Activated gamma-delta T cell treated with Interleukin-2 at 50 U/mL for 16 hours (primary cell): ENCODE measurements at regions not wholly inside any gene's neighbourhood (a gene's known extent, or its start where the extent isn't known, plus 50 kb on each side); places are given as distances from the start of the nearest gene placed in this dataset.
"Not testable (repeated sequence)": the region's sequence is repeated elsewhere in the genome, so short reads cannot be mapped to it uniquely, and the experiment has no call there.

ENCODE experiments used
- DNase-seq: peaks from one replicate; pipeline ENCODE4 v3.0.0-alpha.2; 2020

DNA sequence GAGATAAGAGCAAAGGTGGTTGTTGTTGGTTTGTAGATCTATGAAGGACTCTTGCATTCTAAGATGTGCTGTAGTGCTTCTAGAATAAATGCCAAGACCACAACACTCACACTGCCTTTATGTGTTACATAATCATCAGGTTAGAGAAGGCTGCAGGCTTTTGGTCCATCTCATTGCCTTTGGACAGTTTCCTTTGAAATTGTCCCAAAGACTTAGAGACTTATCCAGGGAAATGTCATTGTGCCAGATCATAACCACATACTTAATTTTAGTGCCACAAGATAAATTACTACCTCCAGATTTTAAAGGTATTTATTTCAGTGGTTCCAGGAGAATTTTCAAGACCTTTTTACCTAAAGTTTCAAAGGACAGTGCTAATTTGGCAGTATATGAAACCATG is 666.6 kb upstream of the CITED2 start:
- DNase-seq, result no peak

DNA sequence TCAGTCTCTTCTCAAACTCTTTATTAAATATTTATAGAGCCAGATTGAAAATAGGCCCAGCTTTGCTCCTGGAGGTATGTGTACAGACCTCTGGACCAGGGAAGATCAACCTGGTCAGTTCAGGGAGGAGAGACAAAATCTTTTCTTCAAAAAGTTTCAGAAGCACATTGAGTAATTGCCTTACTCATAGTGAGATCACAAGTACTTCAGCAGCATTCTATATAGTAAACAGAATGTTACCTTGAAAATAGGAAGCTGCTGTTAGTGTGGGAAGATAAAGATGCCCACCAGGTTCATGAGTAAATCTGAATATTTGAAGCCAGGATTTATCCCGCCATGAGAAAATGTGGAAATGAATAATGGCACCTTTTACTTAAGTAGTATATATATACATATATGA is 665.9 kb upstream of the CITED2 start:
- DNase-seq, result no peak

DNA sequence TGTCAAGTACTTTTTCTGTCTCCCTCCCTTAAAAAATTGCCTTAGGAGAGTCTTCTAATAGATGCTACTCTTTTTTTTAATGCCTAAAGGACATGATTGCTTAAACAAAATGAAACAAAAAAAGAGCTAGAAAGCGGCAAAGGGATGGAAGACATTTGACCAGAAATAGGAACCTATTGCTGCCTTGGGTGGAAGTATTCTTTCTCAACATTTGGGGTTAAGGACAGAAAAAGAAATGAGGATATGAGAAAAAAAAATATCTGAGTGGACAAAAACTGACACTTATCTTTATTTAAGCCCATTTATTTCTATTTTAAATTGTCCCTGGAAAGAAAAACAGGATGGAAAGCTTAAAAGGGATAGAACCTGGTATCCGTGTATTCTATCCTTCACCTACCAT is 664.9 kb upstream of the CITED2 start:
- DNase-seq, result no peak

DNA sequence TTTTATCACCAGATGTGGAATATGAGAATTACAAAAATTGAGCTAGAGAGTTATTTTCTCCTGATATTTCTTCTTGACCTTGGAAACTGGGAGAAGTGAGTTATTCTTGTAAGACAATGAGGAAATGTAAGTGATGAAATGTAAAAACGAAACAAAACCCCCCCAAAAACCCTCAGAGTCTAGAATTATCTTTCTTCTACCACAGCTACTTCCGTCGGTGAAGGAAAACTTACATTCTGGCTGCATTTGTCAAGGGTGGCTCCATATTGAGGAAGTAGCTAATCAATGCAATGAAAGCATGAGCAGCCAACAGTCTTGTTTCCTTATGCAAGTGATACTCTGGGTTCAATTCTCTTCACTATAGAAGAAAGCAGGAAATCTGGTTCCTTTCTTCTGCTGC is 661.7 kb upstream of the CITED2 start:
- no peak for DNase-seq

DNA sequence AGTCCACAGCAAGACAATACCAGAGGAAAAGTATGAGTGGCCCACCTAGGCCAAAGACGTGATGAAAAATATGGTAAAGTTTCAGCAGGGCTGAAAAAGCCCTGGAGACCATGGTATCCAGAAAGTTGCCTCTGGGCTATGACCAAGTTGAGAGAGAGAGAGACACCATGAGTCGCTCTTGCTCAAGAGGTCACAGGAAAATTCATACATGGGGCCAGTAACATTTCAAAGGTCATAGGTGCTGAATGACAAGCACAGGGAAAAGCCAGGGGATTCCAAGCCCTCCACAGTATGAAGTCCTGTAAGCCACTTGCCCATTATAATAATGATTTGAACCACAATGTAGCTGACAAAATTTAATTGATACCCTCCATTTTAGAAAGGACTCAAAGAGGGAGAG is 657.7 kb upstream of the CITED2 start:
- no peak for DNase-seq

DNA sequence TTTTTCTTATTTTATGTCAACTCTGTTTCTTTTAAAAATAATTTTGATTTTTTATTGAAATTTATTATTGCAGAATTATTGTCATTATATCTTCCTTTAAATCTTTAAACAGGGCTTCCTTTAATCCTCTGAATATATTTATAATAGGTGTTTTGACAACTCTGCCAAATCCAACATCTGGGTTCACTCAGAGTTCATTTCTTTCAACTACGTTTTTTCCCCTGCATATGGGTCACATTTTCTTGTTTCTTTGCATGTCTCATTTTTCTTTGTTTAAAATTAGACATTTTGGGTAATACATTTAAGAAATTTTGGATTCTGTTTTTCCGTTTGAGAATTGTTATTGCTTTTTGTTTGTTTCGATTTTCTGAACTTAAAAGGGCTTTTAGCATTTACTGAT is 655.1 kb upstream of the CITED2 start:
- DNase-seq, result no peak

DNA sequence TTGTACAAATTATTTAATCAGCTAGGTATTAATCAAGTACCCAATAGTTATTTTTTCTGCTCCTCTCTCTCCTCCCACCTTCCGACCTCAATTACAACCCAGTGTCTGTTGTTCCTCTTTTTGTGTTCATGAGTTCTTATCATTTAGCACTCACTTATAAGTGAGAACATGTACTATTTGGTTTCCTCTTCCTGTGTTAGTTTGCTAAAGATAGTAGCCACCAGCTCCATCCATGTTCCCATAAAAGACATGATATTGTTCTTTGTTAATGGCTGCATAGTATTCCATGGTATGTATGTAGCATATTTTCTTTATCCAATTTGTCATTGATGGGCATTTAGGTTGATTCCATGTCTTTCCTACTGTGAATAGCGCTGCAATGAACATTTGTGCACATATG is 652.8 kb upstream of the CITED2 start:
- DNase-seq, result no peak

DNA sequence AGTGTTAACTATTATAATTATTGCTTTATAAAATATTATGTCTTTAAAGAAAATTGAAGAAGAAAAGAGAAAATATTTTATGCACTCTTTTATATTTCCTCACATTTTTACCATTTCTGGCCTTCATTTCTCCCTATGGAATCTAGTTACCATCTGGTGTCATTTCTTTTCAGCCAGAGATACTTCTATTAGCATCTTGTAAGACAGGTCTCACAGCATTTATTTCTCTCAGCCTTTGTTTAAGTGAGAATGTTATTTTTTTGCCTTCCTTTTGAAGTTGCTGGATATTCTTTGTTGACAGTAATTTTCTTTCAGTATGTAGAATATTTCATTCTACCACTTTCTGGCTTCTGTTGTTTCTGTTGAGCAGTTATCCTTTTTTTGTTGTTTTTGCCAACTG is 652.1 kb upstream of the CITED2 start:
- no peak for DNase-seq

DNA sequence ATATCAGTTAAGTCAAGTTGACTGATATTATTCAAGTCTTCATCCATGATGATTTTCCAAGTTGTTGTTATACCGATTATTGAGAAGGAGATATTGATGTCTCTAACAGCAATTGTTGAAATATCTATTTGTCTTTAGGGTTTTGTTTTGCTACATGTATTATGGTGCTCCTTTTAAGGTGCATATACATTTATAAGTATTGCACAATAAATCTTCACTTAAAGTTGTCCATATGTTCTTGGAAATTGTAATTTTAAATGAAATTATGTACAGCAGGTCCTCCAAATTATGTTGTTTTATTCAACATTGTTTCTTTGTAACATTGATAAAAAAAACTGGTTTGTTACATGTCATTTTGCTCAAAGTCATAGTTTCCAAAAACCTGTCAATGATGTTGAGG is 650.7 kb upstream of the CITED2 start:
- DNase-seq, result no peak

DNA sequence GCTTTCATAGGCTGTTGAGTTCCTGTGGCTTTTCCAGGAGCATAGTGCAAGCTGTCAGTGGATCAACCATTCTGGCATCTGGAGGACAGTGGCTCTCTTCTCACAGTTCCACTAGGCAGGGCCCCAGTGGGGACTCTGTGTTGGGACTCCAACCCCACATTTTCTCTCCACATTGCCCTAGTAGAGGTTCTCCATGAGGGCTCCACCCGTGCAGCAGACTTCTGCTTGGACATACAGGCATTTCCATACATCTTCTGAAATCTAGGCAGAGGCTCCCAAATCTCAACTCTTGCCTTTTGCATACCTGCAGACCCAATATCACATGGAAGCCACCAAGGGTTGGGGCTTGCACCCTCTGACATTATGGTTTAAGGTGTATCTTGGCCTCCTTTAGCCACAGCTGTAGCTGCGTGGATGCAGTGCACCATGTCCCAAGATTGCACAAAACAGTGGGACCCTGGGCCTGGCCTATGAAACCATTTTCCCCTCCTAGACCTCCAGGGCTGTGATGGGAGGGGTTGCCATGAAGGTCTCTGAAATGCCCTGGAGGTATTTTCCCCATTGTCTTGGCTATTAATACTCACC is 645.9 kb upstream of the CITED2 start:
- no peak for DNase-seq

DNA sequence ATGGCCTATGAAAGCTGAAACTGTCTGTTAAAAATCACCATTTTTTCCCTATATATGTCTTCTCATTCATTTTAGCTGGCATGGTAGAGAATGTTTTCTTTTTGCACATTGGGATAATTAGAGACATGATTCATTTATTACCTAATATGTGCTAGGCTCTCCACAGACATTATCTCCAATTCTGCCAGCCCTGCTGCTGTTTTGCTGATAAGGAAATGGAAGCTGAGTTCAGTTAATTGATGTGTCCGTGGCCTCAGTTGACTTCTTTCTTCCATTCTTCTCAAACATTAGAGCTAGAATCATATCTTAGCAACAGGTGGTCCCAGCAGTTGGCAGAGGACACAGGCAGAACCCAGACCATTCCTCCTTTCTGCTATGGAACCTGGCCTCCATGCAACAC is 644.1 kb upstream of the CITED2 start:
- no peak for DNase-seq

DNA sequence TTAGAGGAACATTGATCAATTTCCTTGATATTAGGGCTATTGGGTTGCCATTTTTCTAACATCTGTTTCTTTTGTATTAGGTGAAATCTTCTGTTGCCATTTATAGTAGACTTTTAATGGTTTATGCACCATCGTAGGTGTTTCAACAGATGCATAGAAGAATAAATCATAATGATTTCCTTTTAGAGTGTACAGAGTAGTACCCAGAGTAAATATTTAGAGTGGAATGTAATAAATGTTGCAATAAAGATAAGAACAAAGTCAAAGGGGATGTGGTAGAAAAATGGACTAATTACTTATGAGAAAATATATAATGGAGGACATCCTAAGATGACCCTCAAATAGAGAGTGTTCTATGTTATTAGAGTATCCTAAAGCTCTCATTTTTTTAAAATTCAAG is 643.0 kb upstream of the CITED2 start:
- no peak for DNase-seq

DNA sequence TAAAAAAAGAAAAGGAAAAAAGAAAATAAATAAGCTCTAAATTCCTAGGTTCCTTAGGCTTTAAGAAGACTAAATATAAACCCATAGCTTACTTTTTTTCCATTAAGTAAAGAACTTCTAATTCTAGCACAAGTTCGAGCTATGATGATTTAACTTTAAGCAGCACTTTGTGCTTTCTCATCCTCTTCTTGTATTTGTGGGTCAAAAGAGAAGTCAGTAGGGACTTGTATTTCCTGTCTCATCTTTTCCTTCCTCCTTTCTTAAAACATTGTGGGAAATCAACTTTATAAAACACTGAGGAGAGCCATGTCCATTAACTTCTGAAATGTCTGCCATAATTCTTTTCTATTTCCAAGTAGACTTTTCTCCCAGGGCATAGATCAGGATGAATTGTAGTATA is 637.7 kb upstream of the CITED2 start:
- no peak for DNase-seq

DNA sequence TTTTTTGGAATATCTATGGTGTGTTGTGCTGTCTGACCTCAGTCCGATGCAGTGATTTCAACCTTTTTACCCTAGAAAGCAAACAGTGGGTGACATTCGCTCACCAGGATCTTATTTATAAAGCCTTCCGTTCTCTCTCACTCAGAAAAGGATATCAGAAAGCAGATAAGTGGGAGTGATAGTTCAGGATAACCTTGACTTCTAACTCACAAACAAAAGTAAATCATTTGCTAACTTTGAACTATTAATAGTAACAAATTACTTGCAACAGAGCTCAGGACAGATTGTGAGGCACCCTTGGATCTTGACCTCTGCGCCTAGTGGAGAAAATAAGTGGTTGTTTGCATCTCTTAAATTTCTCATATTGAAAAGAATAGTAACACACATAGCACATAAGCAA is 637.1 kb upstream of the CITED2 start:
- DNase-seq, result no peak

DNA sequence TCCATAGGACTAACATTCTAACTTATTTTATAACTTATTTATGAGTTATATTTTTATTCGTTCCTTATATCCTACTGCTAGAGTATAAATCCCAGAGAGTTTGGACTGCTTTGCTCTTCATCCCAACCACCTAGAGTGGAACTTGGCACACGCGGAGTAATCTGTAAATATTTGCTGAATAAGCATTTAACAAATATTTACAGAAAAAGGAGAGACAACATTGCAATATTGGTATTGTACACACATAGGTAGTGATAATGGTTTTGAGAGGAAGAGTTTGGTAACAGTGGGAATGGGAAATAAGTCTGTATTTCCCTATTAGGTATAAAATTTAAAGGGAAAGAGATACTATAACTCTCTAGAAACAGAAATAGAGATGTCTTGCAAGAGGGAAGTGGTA is 634.8 kb upstream of the CITED2 start:
- DNase-seq, result no peak

DNA sequence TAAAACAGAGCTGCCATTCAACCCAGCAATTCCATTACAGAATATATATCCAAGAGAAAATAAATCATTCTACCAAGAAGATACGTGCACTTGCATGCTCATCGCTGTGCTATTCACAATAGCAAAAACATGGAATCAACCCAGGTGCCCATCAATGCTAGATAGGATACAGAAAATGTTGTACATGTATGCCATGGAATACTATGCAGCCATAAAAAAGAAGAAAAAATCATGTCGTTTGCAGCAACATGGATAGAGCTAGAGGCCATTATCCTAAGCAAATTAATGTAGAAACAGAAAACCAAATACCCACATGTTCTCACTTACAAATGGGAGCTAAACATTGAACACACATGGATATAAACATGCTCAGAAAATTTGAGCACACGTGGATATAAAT is 633.1 kb upstream of the CITED2 start:
- DNase-seq, result no peak

DNA sequence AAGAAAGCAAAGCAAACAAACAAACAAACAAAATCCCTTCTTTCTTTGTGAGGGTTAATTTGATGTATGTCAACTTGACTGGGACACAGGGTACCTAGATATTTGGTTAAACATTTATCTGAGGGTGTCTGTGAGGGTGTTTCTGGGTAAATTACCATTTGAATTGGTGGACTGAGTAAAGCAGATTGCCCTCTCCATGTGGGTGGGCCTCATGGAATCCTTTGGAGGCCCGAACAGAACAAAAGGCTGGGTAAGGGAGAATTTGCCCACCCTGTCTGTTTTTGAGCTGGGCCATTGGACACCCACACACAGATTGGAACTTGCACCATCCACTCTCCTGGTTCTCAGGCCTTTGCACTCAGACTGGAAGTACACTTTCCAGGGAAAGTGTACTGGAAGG is 628.8 kb upstream of the CITED2 start:
- DNase-seq, result no peak

DNA sequence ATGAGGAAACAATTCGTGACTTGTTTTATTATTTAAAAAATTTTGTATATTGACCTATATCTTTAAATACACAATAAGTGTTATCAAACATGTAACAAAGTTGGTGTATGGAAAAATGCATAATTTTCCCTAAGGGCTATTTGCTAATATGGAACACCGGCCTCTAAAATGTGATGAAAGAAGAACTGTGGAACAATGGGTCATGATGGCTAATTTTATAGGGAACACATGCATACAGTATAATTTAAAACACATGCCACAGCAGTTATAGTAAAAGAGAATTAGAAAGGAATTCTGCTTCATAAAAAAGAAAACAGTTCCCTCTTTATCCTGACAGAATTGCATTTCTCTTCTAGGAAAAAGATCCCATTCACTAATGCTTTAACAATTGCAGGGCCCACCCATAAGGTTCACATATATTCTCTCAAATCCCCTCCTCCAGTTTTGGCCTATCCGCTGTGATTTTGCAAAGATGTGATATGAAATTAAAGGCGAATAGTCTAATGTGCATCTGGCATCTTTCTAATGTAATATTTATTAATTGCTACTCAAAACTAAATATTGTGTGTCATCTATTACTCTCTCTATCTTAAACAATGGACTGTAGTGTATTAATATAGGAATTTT is 628.1 kb upstream of the CITED2 start:
- DNase-seq, result no peak

DNA sequence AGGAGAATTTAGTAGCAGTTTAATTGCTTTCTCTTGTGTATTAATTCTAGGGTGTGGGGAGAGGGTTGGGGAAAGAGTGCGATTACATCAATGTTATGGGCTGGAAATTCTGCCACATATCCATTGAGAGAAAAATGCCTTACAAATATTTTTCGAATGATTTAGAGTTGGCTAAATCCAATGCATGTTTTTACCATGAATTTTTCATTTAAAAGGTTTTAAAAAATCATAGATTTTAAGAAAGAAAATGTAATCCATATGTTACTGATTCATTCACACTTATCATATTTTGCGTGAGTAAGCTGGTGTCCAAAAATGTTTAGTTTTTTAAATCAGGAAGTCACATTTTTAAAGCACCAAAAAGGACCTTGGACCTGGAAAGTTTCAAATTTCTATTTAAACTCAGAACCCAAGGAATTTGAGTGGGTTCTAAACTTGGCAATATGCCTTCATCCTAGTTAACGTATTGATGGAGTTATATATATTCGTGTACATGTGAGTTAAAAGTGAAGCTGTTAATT is 627.4 kb upstream of the CITED2 start:
- no peak for DNase-seq

DNA sequence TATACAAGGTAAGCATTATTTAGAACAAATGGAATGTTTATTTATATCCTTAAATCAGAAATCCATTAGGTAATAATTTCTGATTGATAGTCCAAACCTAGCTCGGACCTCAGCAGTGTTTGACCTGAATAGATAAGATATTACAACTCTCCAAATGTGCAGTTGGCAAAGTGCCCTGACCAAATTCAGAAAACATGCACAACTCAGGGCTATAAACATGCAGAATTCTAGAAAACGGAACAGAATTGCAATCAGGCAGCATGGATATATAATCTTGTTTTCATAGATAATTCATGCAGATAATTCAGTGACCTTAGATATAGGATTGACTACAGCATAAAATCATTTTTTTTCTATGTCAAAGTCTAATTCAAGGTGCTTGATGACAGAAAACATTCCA is 626.6 kb upstream of the CITED2 start:
- no peak for DNase-seq

DNA sequence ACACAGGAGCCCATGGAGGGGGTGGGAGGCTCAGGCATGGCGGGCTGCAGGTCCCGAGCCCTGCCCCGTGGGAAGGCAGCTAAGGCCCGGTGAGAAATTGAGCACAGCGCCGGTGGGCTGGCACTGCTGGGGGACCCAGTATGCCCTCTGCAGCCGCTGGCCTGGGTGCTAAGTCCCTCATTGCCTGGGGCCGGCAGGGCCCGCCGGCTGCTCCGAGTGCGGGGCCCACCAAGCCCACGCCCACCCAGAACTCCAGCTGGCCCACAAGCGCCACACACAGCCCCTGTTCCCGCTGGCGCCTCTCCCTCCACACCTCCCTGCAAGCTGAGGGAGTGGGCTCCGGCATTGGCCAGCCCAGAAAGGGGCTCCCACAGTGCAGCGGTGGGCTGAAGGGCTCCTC is 625.2 kb upstream of the CITED2 start:
- DNase-seq, result not testable (repeated sequence)

DNA sequence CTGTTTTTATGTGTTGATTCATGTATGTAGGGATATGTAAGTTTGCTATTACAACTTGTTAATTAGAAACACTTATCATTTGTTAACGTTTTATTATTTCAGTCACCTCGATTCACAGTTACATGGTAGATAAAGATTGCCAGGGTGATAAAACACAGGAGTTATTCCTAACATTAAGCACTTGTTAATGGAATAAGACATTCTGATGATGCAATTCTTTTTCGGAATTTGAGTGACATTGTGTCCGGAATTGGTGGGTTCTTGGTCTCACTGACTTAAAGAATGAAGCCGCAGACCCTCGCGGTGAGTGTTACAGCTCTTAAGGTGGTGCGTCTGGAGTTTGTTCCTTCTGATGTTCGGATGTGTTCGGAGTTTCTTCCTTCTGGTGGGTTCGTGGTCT is 624.0 kb upstream of the CITED2 start:
- DNase-seq, result not testable (repeated sequence)

DNA sequence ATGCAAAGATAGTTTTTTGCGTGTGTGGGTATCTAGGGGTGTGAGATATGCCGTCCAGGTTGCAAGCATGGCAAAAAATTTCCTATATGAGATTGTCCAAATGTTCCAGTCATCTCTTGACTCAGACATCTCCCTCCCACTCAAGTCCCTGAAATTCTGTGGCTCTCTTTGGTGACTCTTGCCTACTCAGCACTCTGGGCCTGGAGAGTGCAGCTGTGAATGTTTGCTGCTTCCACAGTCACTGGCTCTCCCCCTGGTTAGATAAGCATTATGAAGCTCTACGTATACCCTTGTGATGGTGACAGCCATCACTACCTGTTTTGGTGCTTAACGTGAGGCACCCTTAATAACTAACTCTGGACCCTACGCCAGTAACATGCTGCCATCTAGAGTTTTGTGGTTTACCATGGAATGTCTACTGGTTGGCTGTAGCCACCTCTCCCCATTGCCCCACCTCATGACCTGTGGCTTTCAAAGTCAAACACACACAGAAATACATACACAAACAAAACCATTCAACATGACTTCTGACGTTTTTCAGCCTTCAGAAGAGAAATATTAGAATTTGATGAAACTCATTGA is 621.9 kb upstream of the CITED2 start:
- no peak for DNase-seq

DNA sequence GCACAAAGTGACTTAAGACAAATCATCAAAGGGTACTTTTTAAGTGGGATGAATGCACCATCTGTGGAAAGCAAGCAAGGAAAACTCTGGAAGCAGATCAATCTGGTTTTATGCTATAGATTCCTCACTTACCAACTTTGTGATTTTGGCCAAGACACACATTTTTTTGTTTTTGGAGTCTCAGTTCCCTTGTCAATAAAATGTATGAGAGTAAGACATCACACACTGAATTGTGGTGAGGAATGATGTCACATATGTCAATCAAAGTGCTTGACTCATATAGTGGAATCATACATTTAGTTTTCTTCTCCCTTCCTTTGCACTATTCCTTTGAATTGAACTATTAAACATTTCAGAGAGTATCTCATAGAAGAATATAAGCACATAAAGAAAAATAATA is 620.5 kb upstream of the CITED2 start:
- DNase-seq, result no peak
